ENCODE measurements at regions not wholly inside any gene's neighbourhood (a gene's known extent, or its start where the extent isn't known, plus 50 kb on each side); places are given as distances from the start of the nearest gene placed in this dataset.

- Mint-ChIP-seq H3K27me3 (no peaks in the 10 kb centered on the region), H3K4me1 (ENCODE audit: unreplicated experiment) (no peaks in the 10 kb centered on the region), H3K36me3 (peaks cover 14% of the 10 kb centered on the region), H3K4me3 (no peak overlapping the region), H3K27ac (no peak overlapping the region), H3K9me3 (peaks cover 15% of the 10 kb centered on the region)
- no peak for DNase-seq (ENCODE audit: extremely low spot score, unreplicated experiment)
- TF ChIP-seq, protein P1, sequence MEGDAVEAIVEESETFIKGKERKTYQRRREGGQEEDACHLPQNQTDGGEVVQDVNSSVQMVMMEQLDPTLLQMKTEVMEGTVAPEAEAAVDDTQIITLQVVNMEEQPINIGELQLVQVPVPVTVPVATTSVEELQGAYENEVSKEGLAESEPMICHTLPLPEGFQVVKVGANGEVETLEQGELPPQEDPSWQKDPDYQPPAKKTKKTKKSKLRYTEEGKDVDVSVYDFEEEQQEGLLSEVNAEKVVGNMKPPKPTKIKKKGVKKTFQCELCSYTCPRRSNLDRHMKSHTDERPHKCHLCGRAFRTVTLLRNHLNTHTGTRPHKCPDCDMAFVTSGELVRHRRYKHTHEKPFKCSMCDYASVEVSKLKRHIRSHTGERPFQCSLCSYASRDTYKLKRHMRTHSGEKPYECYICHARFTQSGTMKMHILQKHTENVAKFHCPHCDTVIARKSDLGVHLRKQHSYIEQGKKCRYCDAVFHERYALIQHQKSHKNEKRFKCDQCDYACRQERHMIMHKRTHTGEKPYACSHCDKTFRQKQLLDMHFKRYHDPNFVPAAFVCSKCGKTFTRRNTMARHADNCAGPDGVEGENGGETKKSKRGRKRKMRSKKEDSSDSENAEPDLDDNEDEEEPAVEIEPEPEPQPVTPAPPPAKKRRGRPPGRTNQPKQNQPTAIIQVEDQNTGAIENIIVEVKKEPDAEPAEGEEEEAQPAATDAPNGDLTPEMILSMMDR (conservative IDR thresholded peaks at IDR 0.05), result no peak
Measured at GRCh38 chr2:89841476-89841840, 1150.0 kb downstream of the RPIA start.

GRCh38 chr2:89842180-89842908 lies 1150.9 kb downstream of the RPIA start:
- Mint-ChIP-seq H3K9me3 (peaks cover 17% of the 10 kb centered on the region), H3K27me3 (no peaks in the 10 kb centered on the region), H3K36me3 (peaks cover 13% of the 10 kb centered on the region)

DNA sequence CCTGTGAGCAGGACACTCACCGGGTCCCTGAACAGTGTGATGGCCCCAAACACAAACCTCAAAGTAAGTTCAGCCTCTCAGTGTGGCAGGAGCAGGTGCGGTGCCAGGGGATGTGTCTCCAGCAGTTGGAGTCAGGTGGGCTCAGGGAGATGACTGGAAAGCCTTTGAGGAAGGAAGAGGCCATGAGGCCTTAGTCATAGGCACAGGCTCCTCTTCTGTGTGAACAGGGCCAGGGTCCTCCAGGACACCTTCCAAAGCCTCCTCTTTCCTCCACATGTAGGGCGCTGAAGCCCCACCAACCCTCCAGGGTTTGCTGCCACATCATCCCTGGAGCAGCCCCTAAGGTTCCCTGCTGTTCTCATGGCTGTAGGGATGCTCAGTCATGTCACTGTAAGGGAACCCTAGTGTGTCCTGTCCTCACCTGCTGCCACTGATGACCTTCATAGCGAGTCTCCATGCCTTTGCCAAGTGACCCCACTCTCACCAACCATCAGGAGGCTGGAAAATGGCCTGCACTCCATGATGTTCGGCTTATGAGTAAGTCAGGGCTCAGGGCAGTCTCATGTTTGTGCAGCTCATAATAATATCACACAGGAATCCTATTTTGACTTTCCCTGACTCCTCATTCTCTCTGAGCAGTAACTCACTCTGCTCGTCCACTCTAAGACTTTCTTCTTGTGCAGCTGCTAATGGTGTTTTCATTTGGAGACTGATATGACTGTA lies 1152.9 kb downstream of the RPIA start:
- Mint-ChIP-seq H3K9me3 (peaks cover 11% of the 10 kb centered on the region), H3K4me1 (ENCODE audit: unreplicated experiment) (no peaks in the 10 kb centered on the region), H3K27ac (no peak overlapping the region), H3K4me3 (no peak overlapping the region), H3K27me3 (no peaks in the 10 kb centered on the region), H3K36me3 (peaks cover 9% of the 10 kb centered on the region)
- DNase-seq (ENCODE audit: extremely low spot score, unreplicated experiment), result peak; percentile 67
- TF ChIP-seq, protein P1 (conservative IDR thresholded peaks at IDR 0.05), result no peak

More at GRCh38 chr2:89842180-89842908, 1150.9 kb downstream of the RPIA start:
- H3K27ac Mint-ChIP-seq, result no peak overlapping the region
- TF ChIP-seq, protein P1 (conservative IDR thresholded peaks at IDR 0.05), result no peak
- no peak overlapping the region for H3K4me3 Mint-ChIP-seq
- no peaks in the 10 kb centered on the region for H3K4me1 Mint-ChIP-seq (ENCODE audit: unreplicated experiment)
- no peak for DNase-seq (ENCODE audit: extremely low spot score, unreplicated experiment)

- Mint-ChIP-seq H3K9me3 (peaks cover 7% of the 10 kb centered on the region), H3K36me3 (peaks cover 5% of the 10 kb centered on the region), H3K4me3 (no peak overlapping the region), H3K4me1 (ENCODE audit: unreplicated experiment) (no peaks in the 10 kb centered on the region), H3K27ac (no peak overlapping the region), H3K27me3 (no peaks in the 10 kb centered on the region)
- DNase-seq (ENCODE audit: extremely low spot score, unreplicated experiment), result no peak
- TF ChIP-seq, protein P1 (conservative IDR thresholded peaks at IDR 0.05), result no peak
Measured at GRCh38 chr2:89845532-89845931, 1154.1 kb downstream of the RPIA start.

DNA sequence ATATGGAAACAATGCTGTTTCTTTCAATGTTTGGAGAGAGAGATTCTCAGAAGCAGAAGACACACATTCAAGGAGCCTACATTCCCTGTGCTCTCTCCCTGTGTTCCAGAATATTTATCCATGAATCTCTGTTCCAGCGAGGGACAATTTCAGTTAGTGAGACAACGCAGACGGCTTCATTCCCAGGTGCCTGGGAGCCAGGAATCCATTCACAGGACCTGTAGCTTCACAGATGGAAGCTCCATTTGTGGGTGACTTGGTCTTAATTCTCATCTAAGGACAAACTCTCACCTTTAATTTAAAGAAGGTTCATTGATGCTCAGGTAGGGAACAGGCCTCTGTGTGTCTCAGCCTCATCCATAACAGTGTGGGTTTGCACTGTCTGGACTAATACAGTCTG lies 1156.6 kb downstream of the RPIA start:
- Mint-ChIP-seq H3K9me3 (peaks cover 7% of the 10 kb centered on the region), H3K27ac (no peak overlapping the region), H3K36me3 (no peaks in the 10 kb centered on the region)

More for the DNA sequence above, 1156.6 kb downstream of the RPIA start:
- Mint-ChIP-seq H3K4me3 (no peak overlapping the region), H3K4me1 (ENCODE audit: unreplicated experiment) (no peaks in the 10 kb centered on the region), H3K27me3 (no peaks in the 10 kb centered on the region)
- no peak for DNase-seq (ENCODE audit: extremely low spot score, unreplicated experiment)
- TF ChIP-seq, protein P1 (conservative IDR thresholded peaks at IDR 0.05), result no peak

All from type B pancreatic cell (in vitro differentiated cells).